Neural cell (in vitro differentiated cells): ENCODE measurements at regions not wholly inside any gene's neighbourhood (a gene's known extent, or its start where the extent isn't known, plus 50 kb on each side); places are given as distances from the start of the nearest gene placed in this dataset.

Experiments used
- CTCF ChIP-seq: fragments of 450-650 bp; IDR thresholded peaks from 2 replicates; pipeline ENCODE4 v1.5.1; 2014; ENCODE audit warnings: antibody characterized with exemption, mild to moderate bottlenecking, moderate library complexity; ENCODE audit not compliant: poor library complexity, severe bottlenecking
- POLR2AphosphoS5 ChIP-seq: IDR thresholded peaks from 2 replicates; pipeline ENCODE4 v1.6.1; 2012
- TF ChIP-seq, protein P1 (sequence below): IDR thresholded peaks from 2 replicates; pipeline ENCODE4 v1.6.1; 2012; ENCODE audit warnings: borderline replicate concordance

GRCh38 chr4:85423431-85423830 is 51.5 kb upstream of the ARHGAP24 start:
- peak; percentile 73 for TF ChIP-seq POLR2AphosphoS5
- TF ChIP-seq, protein P1, sequence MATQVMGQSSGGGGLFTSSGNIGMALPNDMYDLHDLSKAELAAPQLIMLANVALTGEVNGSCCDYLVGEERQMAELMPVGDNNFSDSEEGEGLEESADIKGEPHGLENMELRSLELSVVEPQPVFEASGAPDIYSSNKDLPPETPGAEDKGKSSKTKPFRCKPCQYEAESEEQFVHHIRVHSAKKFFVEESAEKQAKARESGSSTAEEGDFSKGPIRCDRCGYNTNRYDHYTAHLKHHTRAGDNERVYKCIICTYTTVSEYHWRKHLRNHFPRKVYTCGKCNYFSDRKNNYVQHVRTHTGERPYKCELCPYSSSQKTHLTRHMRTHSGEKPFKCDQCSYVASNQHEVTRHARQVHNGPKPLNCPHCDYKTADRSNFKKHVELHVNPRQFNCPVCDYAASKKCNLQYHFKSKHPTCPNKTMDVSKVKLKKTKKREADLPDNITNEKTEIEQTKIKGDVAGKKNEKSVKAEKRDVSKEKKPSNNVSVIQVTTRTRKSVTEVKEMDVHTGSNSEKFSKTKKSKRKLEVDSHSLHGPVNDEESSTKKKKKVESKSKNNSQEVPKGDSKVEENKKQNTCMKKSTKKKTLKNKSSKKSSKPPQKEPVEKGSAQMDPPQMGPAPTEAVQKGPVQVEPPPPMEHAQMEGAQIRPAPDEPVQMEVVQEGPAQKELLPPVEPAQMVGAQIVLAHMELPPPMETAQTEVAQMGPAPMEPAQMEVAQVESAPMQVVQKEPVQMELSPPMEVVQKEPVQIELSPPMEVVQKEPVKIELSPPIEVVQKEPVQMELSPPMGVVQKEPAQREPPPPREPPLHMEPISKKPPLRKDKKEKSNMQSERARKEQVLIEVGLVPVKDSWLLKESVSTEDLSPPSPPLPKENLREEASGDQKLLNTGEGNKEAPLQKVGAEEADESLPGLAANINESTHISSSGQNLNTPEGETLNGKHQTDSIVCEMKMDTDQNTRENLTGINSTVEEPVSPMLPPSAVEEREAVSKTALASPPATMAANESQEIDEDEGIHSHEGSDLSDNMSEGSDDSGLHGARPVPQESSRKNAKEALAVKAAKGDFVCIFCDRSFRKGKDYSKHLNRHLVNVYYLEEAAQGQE, result no peak
- TF ChIP-seq CTCF, result no peak
